T-helper 2 cell treated with Interferon-gamma antibody and Interleukin-4, amounts not matched to agents 5 μg/mL and 100 μg/mL, for 36 hours (primary cell): ENCODE measurements at regions not wholly inside any gene's neighbourhood (a gene's known extent, or its start where the extent isn't known, plus 50 kb on each side); places are given as distances from the start of the nearest gene placed in this dataset.

ENCODE experiments used
- DNase-seq: peaks from one replicate; pipeline ENCODE4 v3.0.0; 2021; ENCODE audit warnings: low spot score
- H3K27ac Mint-ChIP-seq: one replicate; pipeline ENCODE4 v1.8.0; 2021; ENCODE audit warnings: mild to moderate bottlenecking, mixed read lengths
- H3K27me3 Mint-ChIP-seq: one replicate; pipeline ENCODE4 v1.8.0; 2021; ENCODE audit warnings: low read depth, mixed read lengths
- H3K36me3 Mint-ChIP-seq: one replicate; pipeline ENCODE4 v1.8.0; 2021; ENCODE audit warnings: low read depth, mixed read lengths
- H3K4me1 Mint-ChIP-seq: one replicate; pipeline ENCODE4 v1.8.0; 2021; ENCODE audit warnings: low read depth, mixed read lengths
- H3K4me3 Mint-ChIP-seq: one replicate; pipeline ENCODE4 v1.8.0; 2022; ENCODE audit warnings: mild to moderate bottlenecking, moderate library complexity, mixed read lengths
- H3K9me3 Mint-ChIP-seq: one replicate; pipeline ENCODE4 v1.8.0; 2021; ENCODE audit warnings: mixed read lengths

- Mint-ChIP-seq H3K4me3 (no peak overlapping the region), H3K36me3 (no peaks in the 10 kb centered on the region), H3K9me3 (no peaks in the 10 kb centered on the region), H3K27ac (no peak overlapping the region), H3K4me1 (no peaks in the 10 kb centered on the region), H3K27me3 (no peaks in the 10 kb centered on the region)
- no peak for DNase-seq
Observed at GRCh38 chr5:85843535-85843934, 774.2 kb upstream of the COX7C start.

- Mint-ChIP-seq H3K36me3 (no peaks in the 10 kb centered on the region), H3K4me1 (no peaks in the 10 kb centered on the region), H3K9me3 (peaks cover 5% of the 10 kb centered on the region), H3K4me3 (no peak overlapping the region), H3K27ac (no peak overlapping the region), H3K27me3 (no peaks in the 10 kb centered on the region)
- DNase-seq: no peak
Observed at GRCh38 chr5:85849411-85849810, 768.3 kb upstream of the COX7C start.

GRCh38 chr5:85865296-85865695 is 752.4 kb upstream of the COX7C start:
- no peak overlapping the region for H3K27ac Mint-ChIP-seq
- DNase-seq: no peak
- H3K4me3 Mint-ChIP-seq: no peak overlapping the region
- H3K27me3 Mint-ChIP-seq: no peaks in the 10 kb centered on the region
- H3K36me3 Mint-ChIP-seq: no peaks in the 10 kb centered on the region
- no peaks in the 10 kb centered on the region for H3K4me1 Mint-ChIP-seq
- H3K9me3 Mint-ChIP-seq: peaks cover 10% of the 10 kb centered on the region

GRCh38 chr5:85868070-85868469 is 749.7 kb upstream of the COX7C start:
- Mint-ChIP-seq H3K36me3 (no peaks in the 10 kb centered on the region), H3K27ac (no peak overlapping the region), H3K9me3 (peaks cover 7% of the 10 kb centered on the region), H3K4me1 (no peaks in the 10 kb centered on the region), H3K4me3 (no peak overlapping the region), H3K27me3 (no peaks in the 10 kb centered on the region)
- DNase-seq: no peak

- no peak overlapping the region for H3K27ac Mint-ChIP-seq
- no peak for DNase-seq
- H3K9me3 Mint-ChIP-seq: no peaks in the 10 kb centered on the region
- no peaks in the 10 kb centered on the region for H3K36me3 Mint-ChIP-seq
- no peak overlapping the region for H3K4me3 Mint-ChIP-seq
- H3K27me3 Mint-ChIP-seq: no peaks in the 10 kb centered on the region
- no peaks in the 10 kb centered on the region for H3K4me1 Mint-ChIP-seq
Observed at GRCh38 chr5:85893996-85894395, 723.7 kb upstream of the COX7C start.

GRCh38 chr5:85896514-85896913 is 721.2 kb upstream of the COX7C start:
- Mint-ChIP-seq H3K4me1 (no peaks in the 10 kb centered on the region), H3K36me3 (no peaks in the 10 kb centered on the region), H3K27me3 (no peaks in the 10 kb centered on the region), H3K4me3 (no peak overlapping the region), H3K27ac (no peak overlapping the region), H3K9me3 (no peaks in the 10 kb centered on the region)
- DNase-seq: no peak

GRCh38 chr5:85906460-85906859 is 711.3 kb upstream of the COX7C start:
- no peak for DNase-seq

GRCh38 chr5:85910335-85910734 is 707.4 kb upstream of the COX7C start:
- H3K27ac Mint-ChIP-seq: no peak overlapping the region
- no peaks in the 10 kb centered on the region for H3K4me1 Mint-ChIP-seq
- no peaks in the 10 kb centered on the region for H3K27me3 Mint-ChIP-seq
- DNase-seq: no peak
- no peaks in the 10 kb centered on the region for H3K36me3 Mint-ChIP-seq
- H3K4me3 Mint-ChIP-seq: no peak overlapping the region
- peaks cover 4% of the 10 kb centered on the region for H3K9me3 Mint-ChIP-seq

More at GRCh38 chr5:85906460-85906859, 711.3 kb upstream of the COX7C start:
- Mint-ChIP-seq H3K27ac (no peak overlapping the region), H3K9me3 (peaks cover 4% of the 10 kb centered on the region), H3K36me3 (no peaks in the 10 kb centered on the region), H3K4me1 (no peaks in the 10 kb centered on the region), H3K4me3 (no peak overlapping the region), H3K27me3 (no peaks in the 10 kb centered on the region)

- DNase-seq: no peak
- Mint-ChIP-seq H3K36me3 (no peaks in the 10 kb centered on the region), H3K9me3 (peaks cover 17% of the 10 kb centered on the region), H3K27me3 (no peaks in the 10 kb centered on the region), H3K27ac (no peak overlapping the region), H3K4me1 (no peaks in the 10 kb centered on the region), H3K4me3 (no peak overlapping the region)
Observed at GRCh38 chr5:85920984-85921383, 696.8 kb upstream of the COX7C start.

GRCh38 chr5:85921590-85921989 is 696.2 kb upstream of the COX7C start:
- H3K27me3 Mint-ChIP-seq: no peaks in the 10 kb centered on the region
- H3K4me3 Mint-ChIP-seq: no peak overlapping the region
- DNase-seq: no peak
- H3K27ac Mint-ChIP-seq: no peak overlapping the region
- no peaks in the 10 kb centered on the region for H3K36me3 Mint-ChIP-seq
- peaks cover 21% of the 10 kb centered on the region for H3K9me3 Mint-ChIP-seq
- no peaks in the 10 kb centered on the region for H3K4me1 Mint-ChIP-seq

- Mint-ChIP-seq H3K27me3 (no peaks in the 10 kb centered on the region), H3K36me3 (no peaks in the 10 kb centered on the region), H3K9me3 (peaks cover 22% of the 10 kb centered on the region), H3K27ac (no peak overlapping the region), H3K4me3 (no peak overlapping the region), H3K4me1 (no peaks in the 10 kb centered on the region)
- DNase-seq: no peak
Observed at GRCh38 chr5:85927632-85928031, 690.1 kb upstream of the COX7C start.

GRCh38 chr5:85929713-85930112 is 688.0 kb upstream of the COX7C start:
- Mint-ChIP-seq H3K4me1 (no peaks in the 10 kb centered on the region), H3K27ac (no peak overlapping the region)
- no peak for DNase-seq

GRCh38 chr5:85931220-85931619 is 686.5 kb upstream of the COX7C start:
- Mint-ChIP-seq H3K4me3 (no peak overlapping the region), H3K36me3 (no peaks in the 10 kb centered on the region), H3K4me1 (no peaks in the 10 kb centered on the region), H3K27ac (no peak overlapping the region), H3K27me3 (no peaks in the 10 kb centered on the region), H3K9me3 (peaks cover 12% of the 10 kb centered on the region)
- DNase-seq: no peak

More at GRCh38 chr5:85929713-85930112, 688.0 kb upstream of the COX7C start:
- Mint-ChIP-seq H3K4me3 (no peak overlapping the region), H3K27me3 (no peaks in the 10 kb centered on the region), H3K9me3 (peaks cover 12% of the 10 kb centered on the region), H3K36me3 (no peaks in the 10 kb centered on the region)

- DNase-seq: no peak
- Mint-ChIP-seq H3K27ac (no peak overlapping the region), H3K27me3 (no peaks in the 10 kb centered on the region)
Observed at GRCh38 chr5:85938201-85938600, 679.5 kb upstream of the COX7C start.

GRCh38 chr5:85951707-85952210 is 666.0 kb upstream of the COX7C start:
- H3K27ac Mint-ChIP-seq: no peak overlapping the region
- peaks cover 5% of the 10 kb centered on the region for H3K9me3 Mint-ChIP-seq
- no peaks in the 10 kb centered on the region for H3K4me1 Mint-ChIP-seq
- no peaks in the 10 kb centered on the region for H3K27me3 Mint-ChIP-seq
- no peak overlapping the region for H3K4me3 Mint-ChIP-seq
- H3K36me3 Mint-ChIP-seq: no peaks in the 10 kb centered on the region
- no peak for DNase-seq

More at GRCh38 chr5:85938201-85938600, 679.5 kb upstream of the COX7C start:
- Mint-ChIP-seq H3K4me3 (no peak overlapping the region), H3K4me1 (no peaks in the 10 kb centered on the region), H3K36me3 (no peaks in the 10 kb centered on the region), H3K9me3 (peaks cover 4% of the 10 kb centered on the region)
